HG02885 (cell line): ENCODE measurements at regions not wholly inside any gene's neighbourhood (a gene's known extent, or its start where the extent isn't known, plus 50 kb on each side); places are given as distances from the start of the nearest gene placed in this dataset.
"Not testable (repeated sequence)": the region's sequence is repeated elsewhere in the genome, so short reads cannot be mapped to it uniquely, and the experiment has no call there.

Experiments
- ATAC-seq: cut with Tn5 transposase; IDR thresholded peaks from one replicate; pipeline ENCODE4 v1.9.1; 2021; ENCODE audit warnings: mild to moderate bottlenecking; ENCODE audit not compliant: unreplicated experiment, poor library complexity

DNA sequence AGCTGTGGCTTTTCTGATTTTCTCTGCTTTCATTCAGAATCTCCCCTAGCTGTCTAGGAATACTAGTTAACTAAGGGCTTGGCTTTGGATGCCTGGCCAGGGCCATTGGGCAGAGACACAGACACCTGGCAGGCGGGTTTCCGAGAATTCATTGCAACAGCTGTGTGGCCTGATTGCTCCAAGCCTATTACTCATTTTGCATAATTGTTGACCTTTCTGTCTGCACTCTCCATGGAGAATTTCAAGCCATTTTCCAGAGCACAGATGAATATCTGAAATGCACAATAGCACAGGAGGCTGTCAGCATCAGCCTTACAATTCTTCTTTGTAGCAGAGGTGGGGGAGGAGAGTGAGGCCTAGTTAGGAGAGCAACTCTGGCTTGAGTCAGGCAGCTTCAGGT, 310.5 kb downstream of the DMAC1 start:
- no peak for ATAC-seq

- not testable (repeated sequence) for ATAC-seq
These were observed 315.6 kb downstream of the DMAC1 start for GRCh38 chr9:7484014-7484413.

DNA sequence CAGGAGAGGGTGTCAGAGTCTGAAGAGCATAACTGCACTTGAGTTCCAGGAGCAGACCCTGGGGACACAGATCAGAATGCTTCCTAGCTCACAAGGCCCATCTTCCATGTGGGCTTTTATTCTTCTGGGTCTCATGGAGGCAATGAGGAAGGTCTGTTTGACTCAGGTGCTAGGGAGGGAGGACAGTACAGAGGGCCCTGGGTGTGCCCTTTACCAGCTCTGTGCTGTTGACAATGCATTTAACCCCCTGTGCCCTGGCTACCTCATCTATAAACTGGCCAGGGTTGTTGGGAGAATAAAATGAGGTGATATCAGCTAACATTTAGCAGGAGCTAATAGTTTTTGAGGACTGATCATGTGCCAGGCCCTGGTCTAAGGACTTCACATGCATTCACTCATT, 318.0 kb downstream of the DMAC1 start:
- no peak for ATAC-seq

- no peak for ATAC-seq
These were observed 320.3 kb downstream of the DMAC1 start for GRCh38 chr9:7479300-7479699.

GRCh38 chr9:7478646-7479045, 320.9 kb downstream of the DMAC1 start:
- ATAC-seq: no peak

DNA sequence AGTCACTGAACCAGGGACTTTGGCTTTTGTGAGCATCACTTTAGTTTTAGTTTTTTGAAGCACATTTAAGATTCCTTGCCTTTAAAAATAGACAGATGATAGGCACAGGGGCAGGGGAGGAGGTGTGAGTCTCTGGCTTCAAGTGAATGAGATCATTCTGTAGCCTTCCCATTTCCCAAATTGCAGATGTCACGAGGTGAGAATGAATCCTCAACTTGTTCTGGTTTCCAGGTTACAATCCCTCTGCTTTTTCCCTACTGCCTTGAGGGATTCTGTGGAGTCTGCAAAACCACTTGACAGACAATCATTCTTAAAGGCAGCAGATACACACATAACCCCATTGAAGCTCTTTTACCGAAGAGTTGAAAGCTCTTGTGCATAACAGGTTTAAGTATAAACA, 332.4 kb downstream of the DMAC1 start:
- no peak for ATAC-seq

DNA sequence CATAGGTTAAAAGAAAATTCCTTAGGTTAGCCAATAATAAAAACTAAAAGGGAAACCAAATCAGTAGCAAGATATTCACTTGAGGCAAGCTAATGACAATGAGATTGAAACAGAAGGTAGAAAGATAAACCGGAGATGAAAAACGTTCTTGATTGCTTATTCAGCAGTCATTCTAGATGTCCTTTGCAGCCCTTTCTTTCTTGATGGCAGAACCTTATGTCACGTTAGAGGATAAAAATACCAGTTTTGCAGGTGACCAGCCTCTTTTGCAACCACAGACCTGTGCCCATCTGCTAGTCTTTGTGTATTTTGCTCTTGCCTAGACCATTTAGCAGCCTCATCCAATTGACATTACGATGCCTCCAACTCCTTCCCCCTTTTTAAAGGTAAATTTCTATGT, 337.8 kb downstream of the DMAC1 start:
- ATAC-seq: no peak

- no peak for ATAC-seq
These were observed 342.6 kb downstream of the DMAC1 start for GRCh38 chr9:7456793-7457530.

- ATAC-seq: no peak
These were observed 343.2 kb downstream of the DMAC1 start for GRCh38 chr9:7456377-7456776.

GRCh38 chr9:7454624-7455023, 345.0 kb downstream of the DMAC1 start:
- ATAC-seq: no peak

DNA sequence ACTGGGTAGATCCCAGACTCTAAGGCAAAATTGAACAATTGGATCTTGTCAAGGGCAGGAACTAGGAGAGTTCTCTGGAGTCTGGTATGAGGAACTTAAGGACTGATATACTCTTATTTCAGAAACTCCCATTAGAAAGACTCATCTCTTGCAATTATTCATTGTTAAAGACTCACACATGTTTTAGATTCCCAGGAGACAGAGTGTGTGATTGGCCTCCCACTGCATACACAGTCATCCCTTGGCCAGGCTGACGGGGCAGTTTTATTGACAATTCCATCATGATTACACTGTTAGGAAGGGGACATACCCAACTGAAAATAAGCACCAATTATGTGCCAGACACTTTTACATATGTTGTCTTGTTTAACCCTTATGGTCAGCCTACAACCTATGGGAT, 347.2 kb downstream of the DMAC1 start:
- ATAC-seq: no peak

GRCh38 chr9:7451062-7451461, 348.5 kb downstream of the DMAC1 start:
- no peak for ATAC-seq

DNA sequence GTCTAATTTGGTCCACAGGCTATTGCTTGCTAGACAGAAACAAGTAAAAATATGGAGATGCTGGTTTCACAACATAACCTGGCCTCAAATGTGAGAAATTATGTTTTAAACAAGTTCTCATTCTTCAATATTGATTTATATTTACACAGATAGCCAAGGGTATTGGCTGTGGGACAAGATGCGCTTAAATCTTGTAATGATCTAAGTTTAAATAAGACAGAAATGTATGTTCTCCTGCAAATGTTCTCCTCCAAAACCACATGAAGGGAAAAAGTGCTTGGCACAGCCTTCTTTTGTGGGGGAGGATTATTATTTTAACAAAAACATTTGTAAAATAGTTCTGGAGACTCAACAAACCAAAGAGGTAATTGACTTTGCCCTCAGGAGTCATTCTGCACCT, 356.0 kb downstream of the DMAC1 start:
- no peak for ATAC-seq

- ATAC-seq: no peak
These were observed 360.1 kb downstream of the DMAC1 start for GRCh38 chr9:7439355-7439995.

DNA sequence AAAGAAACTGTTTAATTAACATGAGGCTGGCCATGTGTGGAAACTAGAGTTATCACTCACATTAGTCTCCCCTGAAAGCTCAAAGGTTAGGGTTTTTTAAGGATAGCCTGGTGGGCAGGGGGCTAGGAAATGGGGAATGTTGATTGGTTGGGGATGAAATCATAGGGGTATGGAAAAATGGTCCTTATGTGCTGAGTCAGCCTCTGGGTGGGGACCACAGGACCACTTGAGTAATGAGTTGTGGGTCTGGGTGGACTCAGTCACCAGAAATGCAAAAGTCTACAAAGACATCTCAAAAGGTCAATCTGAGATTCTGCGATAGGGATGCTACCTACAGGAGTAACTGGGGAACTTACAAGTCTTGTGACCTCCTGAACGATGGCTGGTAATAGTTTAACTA, 362.8 kb downstream of the DMAC1 start:
- ATAC-seq: no peak

GRCh38 chr9:7433508-7434292, 365.9 kb downstream of the DMAC1 start:
- ATAC-seq: no peak

DNA sequence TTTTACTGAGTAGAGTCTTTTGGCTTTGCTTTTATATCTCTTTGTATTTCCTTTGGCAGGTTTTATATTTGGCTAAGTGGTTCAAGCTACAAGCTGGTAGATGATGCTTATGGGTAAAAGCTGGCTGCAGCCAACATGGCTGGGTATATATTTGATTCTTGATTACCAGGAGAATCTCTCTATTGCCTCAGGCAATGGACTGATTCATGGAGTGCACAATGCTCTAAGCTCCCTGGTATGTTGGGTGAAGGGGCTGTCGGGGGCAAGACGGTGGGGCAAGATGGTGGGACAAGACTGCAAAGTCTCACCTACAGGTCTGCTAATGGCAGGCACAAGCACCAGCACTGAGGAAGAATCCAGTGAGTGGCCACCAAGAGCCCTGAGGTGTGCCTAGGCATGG, 366.6 kb downstream of the DMAC1 start:
- no peak for ATAC-seq

DNA sequence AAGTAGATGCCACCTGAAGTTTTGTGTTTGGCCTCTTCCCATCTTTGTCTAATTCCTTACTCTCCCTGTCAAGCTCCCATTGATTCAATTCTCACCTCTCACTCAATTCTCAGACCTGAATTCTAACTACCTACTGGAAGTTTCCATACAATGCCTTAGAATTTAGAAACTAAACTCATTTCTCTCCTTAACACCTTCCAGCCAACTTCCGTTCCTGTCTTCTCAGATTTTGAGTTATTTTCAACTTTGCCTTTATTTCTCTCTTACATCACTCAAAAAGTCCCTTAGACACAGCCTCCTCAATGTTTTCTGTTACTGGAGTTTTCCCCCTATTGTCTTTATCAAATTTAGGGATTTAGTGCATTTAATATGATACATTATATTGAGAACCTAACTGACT, 382.2 kb downstream of the DMAC1 start:
- not testable (repeated sequence) for ATAC-seq

- no peak for ATAC-seq
These were observed 383.7 kb downstream of the DMAC1 start for GRCh38 chr9:7415836-7416235.

DNA sequence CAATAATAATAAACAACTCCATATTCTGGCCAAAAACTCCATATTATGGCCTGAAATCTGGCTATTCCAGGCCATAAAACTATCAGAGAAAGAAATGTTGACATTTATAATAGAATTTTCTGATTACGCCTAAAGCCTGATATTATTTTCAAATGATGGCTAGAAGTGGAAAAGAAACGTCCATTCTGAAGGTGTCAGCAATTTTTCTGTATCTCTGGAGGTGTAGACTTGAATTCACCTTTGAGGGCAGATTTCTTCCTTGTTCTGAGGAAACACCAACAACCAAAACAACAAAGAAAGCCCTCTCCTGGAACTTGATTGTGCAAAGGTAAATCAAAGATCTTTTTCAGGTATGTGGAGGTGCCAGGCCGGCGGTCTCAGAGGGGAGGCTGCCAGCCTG, 390.7 kb downstream of the DMAC1 start:
- no peak for ATAC-seq

- ATAC-seq: no peak
These were observed 392.3 kb downstream of the DMAC1 start for GRCh38 chr9:7407246-7407645.
